ENCODE measurements at regions not wholly inside any gene's neighbourhood (a gene's known extent, or its start where the extent isn't known, plus 50 kb on each side); places are given as distances from the start of the nearest gene placed in this dataset.
A peak's percentile ranks its signal among the peaks of the same experiment; 100 is the strongest.

DNA sequence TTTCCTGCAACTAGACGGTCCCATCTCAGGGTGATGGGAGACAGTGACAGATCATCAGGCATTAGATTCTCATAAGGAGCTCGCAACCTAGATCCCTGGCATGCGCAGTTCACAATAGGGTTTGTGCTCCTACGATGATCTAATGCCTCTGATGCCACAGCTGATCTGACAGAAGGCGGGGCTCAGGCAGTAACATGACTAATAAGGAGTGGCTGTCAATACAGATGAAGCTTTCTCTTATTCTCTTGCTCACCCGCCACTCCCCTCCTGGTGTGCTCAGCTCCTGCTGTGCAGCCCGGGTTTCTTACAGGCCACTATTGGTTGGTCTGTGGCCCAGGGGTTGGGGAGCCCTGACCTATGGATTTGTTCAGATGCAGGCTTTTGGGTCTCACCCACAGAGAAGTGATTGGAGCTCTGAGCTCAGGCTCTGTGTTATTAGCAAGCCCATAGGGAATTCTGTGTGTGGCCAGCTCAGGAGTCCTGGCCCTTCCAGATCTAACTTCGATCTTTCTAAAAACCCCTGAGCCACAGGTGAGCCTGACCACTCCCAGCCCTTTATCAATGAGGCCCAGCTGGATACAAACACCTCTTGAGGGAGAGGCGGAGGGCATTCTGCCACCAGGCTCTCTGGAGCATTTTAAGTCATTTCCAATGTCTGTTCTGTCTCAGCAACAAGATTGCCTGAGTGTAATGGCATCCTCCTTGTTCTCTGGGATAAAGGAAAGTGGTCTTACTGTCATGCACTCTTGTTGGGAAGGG lies 351.8 kb downstream of the BUD13 start:
- Histone ChIP-seq H3K9me3 (no peaks in the 10 kb centered on the region), H3K4me3 (no peak overlapping the region), H3K36me3 (no peaks in the 10 kb centered on the region), H3K4me1 (no peaks in the 10 kb centered on the region), H3K27ac (no peak overlapping the region), H3K27me3 (peaks cover 0 to 6% of the 10 kb centered on the region in 2 donors)
- ATAC-seq: peak; percentile 37
- intact Hi-C loops (cut with DNase I): no loop called here
- TF ChIP-seq, protein P1, sequence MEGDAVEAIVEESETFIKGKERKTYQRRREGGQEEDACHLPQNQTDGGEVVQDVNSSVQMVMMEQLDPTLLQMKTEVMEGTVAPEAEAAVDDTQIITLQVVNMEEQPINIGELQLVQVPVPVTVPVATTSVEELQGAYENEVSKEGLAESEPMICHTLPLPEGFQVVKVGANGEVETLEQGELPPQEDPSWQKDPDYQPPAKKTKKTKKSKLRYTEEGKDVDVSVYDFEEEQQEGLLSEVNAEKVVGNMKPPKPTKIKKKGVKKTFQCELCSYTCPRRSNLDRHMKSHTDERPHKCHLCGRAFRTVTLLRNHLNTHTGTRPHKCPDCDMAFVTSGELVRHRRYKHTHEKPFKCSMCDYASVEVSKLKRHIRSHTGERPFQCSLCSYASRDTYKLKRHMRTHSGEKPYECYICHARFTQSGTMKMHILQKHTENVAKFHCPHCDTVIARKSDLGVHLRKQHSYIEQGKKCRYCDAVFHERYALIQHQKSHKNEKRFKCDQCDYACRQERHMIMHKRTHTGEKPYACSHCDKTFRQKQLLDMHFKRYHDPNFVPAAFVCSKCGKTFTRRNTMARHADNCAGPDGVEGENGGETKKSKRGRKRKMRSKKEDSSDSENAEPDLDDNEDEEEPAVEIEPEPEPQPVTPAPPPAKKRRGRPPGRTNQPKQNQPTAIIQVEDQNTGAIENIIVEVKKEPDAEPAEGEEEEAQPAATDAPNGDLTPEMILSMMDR (IDR thresholded peaks at IDR 0.05): no peak
- DNase-seq: no peak

DNA sequence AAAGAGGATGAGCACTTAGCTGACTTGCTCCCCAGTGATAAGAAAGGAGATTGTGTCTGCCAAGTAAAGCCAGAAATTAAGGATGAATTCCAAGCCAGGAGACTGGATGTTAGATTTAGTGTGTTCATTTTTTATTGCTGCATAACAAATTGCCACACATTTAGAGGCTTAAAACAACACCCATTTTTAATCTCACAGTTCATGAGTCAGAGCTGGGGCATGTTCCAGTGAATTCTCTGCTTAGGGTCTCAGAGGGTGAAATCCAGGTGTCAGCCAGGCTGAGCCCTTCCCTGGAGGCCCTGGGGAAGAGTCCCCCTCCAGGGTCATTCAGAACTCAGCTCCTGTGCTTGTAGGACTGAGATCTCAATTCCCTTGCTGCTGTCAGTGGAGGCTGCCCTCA lies 352.8 kb downstream of the BUD13 start:
- DNase-seq (no peak), ATAC-seq (no peak)
- H3K27me3 ChIP-seq: peaks cover 0 to 6% of the 10 kb centered on the region in 2 donors
- H3K9me3 ChIP-seq: no peaks in the 10 kb centered on the region
- no peaks in the 10 kb centered on the region for H3K36me3 ChIP-seq
- TF ChIP-seq, protein P1 (IDR thresholded peaks at IDR 0.05): no peak
- no peak overlapping the region for H3K27ac ChIP-seq
- H3K4me1 ChIP-seq: no peaks in the 10 kb centered on the region
- intact Hi-C loops (cut with DNase I): no loop called here
- no peak overlapping the region for H3K4me3 ChIP-seq

DNA sequence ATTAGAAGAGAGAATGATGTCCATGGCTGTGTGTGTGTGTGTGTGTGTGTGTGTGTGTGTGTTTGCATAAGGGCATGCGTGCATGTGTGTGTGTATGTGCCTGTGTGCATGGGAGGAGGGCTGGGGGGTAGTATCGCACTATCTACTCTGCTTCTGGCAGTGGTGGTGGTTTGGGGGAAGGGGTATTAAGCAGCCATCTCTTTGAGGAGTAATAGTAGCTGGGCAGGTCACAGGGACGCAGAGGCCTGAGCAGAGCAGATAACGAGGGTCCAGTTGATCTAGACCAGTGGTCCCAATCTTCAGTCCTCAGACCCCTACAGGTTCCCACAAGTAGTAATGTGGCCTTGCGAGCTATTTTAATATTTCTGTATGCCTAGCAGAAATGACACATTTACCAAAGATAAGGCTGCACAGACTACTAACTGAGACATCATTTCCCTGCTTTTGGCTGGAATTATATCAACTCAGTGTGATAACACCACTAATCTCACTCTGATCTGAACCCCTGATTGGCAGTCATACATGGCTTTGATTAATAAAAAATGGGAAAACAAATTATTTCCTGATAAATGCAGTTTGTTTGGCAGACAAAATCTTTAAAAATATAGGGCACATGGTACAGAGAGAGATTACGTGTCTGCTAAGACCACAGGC lies 354.3 kb downstream of the BUD13 start:
- no peak for ATAC-seq
- Histone ChIP-seq H3K27me3 (no peaks in the 10 kb centered on the region), H3K4me1 (no peaks in the 10 kb centered on the region), H3K4me3 (no peak overlapping the region), H3K36me3 (no peaks in the 10 kb centered on the region), H3K27ac (no peak overlapping the region), H3K9me3 (no peaks in the 10 kb centered on the region)
- TF ChIP-seq, protein P1 (IDR thresholded peaks at IDR 0.05): no peak
- DNase-seq: no peak
- intact Hi-C loops (cut with DNase I): no loop called here

DNA sequence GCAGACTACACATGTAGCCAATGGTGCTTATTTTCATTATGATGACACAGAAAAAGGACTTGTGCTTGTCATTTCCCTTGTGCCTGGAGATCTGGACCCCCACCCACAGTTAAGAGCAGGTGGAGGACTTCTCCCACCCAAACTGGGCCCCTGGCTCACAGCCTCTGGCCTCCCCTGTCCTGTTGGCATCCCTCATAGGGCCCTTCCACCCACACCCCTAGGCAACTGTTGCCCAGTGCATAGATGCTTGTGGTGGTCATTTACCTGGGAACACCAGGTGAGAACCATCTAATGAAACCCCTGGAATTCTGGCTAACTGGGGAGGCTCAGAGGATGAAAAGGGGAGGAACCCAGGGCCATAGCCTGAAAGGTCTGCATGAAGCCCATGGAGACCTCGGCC lies 355.9 kb downstream of the BUD13 start:
- Histone ChIP-seq H3K27ac (no peak overlapping the region), H3K4me1 (no peaks in the 10 kb centered on the region), H3K4me3 (no peak overlapping the region), H3K36me3 (no peaks in the 10 kb centered on the region), H3K9me3 (no peaks in the 10 kb centered on the region), H3K27me3 (no peaks in the 10 kb centered on the region)
- ATAC-seq (no peak), DNase-seq (no peak)
- intact Hi-C loops (cut with DNase I): no loop called here
- TF ChIP-seq, protein P1 (IDR thresholded peaks at IDR 0.05): no peak

DNA sequence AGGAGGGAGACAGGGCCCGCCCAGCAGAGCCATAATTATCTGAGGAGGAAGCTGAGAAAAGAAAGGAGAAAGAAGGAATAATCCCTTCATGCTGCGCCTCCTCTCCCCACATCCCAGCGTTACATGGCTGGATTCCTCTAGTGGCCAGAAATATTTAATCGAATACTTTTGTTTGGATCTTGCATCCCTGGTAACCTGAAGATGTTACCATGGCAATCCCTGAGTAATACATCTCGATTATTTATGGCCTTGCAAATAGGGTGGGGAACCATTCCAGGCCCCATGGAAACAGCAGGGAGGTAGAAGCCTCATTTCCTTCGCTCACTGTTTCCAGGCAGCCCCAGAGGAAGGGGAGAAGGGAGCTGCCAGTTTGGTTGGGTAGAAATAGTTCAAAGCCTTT lies 357.7 kb downstream of the BUD13 start:
- intact Hi-C loops (cut with DNase I): no loop called here
- Histone ChIP-seq H3K9me3 (no peaks in the 10 kb centered on the region), H3K27me3 (no peaks in the 10 kb centered on the region), H3K36me3 (no peaks in the 10 kb centered on the region), H3K4me3 (no peak overlapping the region), H3K27ac (no peak overlapping the region), H3K4me1 (no peaks in the 10 kb centered on the region)
- no peak for DNase-seq
- no peak for ATAC-seq
- TF ChIP-seq, protein P1 (IDR thresholded peaks at IDR 0.05): no peak
